Esophagus muscularis mucosa (tissue), 4 donors: ENCODE measurements at regions not wholly inside any gene's neighbourhood (a gene's known extent, or its start where the extent isn't known, plus 50 kb on each side); places are given as distances from the start of the nearest gene placed in this dataset.
A peak's percentile ranks its signal among the peaks of the same experiment; 100 is the strongest.

Experiments used
- DNase-seq: peaks from one replicate; pipeline ENCODE4 v3.0.0-alpha.2; 2017; ENCODE audit errors: extremely low spot score
- H3K27ac ChIP-seq, 4 donors: fragments of 200-600 bp; sonication (generic); replicated peaks in 1 of 4; 1 replicate in 3 of 4; 2 replicates in 1 of 4; pipeline ENCODE4 v1.5.1; 2016 to 2019; ENCODE audit warnings: mild to moderate bottlenecking in 1 of 4
- H3K27me3 ChIP-seq, 4 donors: fragments of 200-600 bp; sonication (generic); one replicate each; pipeline versions ENCODE4 v1.5.1 to v1.6.0; 2016 to 2019
- H3K36me3 ChIP-seq, 4 donors: fragments of 200-600 bp; sonication (generic); one replicate each; pipeline ENCODE4 v1.5.1; 2016 to 2019
- H3K4me1 ChIP-seq, 4 donors: fragments of 200-600 bp; sonication (generic); one replicate each; pipeline ENCODE4 v1.5.1; 2016 to 2019
- H3K4me3 ChIP-seq, 4 donors: fragments of 200-600 bp; sonication (generic); 1 replicate in 2 of 4; 2 replicates in 2 of 4; pipeline ENCODE4 v1.5.1; 2016 to 2019; ENCODE audit warnings: mild to moderate bottlenecking in 4 of 4, moderate library complexity in 1 of 4
- H3K9me3 ChIP-seq, 4 donors: fragments of 200-600 bp; sonication (generic); 1 replicate in 3 of 4; 2 replicates in 1 of 4; pipeline ENCODE4 v1.5.1; 2016 to 2019
- EP300 ChIP-seq: sonication (generic); formaldehyde crosslinking; IDR thresholded peaks from one replicate; pipeline ENCODE4 v1.6.1; 2017; ENCODE audit warnings: antibody characterized with exemption
- POLR2A ChIP-seq: fragments of 450-650 bp; IDR thresholded peaks from one replicate; pipeline ENCODE4 v1.6.1; 2017; ENCODE audit warnings: antibody characterized with exemption, moderate library complexity, mild to moderate bottlenecking, low read depth
- POLR2AphosphoS5 ChIP-seq, 2 donors: sonication (generic); formaldehyde crosslinking; IDR thresholded peaks; one replicate each; pipeline ENCODE4 v1.6.1; 2017; ENCODE audit warnings: antibody characterized with exemption in 2 of 2
- WGBS: methylation state at CpG from one replicate; pipeline ENCODE4 v1.1.5; 2018; 5-methylcytosine and 5-hydroxymethylcytosine counted together
- intact Hi-C: fragments of 100-400 bp; cut with DNase I; formaldehyde crosslinking; loops from one replicate; pipeline ENCODE4 v1.15.1; 2023
- TF ChIP-seq, protein P1 (sequence below), 3 experiments: fragments of 200-600 bp in 2 of 3; fragments of 450-650 bp in 1 of 3; sonication (generic) in 2 of 3; IDR thresholded peaks; one replicate each; pipeline ENCODE4 v1.5.1; 2017 to 2019; ENCODE audit warnings: antibody characterized with exemption in 3 of 3, mild to moderate bottlenecking in 2 of 3, moderate library complexity in 1 of 3

DNA sequence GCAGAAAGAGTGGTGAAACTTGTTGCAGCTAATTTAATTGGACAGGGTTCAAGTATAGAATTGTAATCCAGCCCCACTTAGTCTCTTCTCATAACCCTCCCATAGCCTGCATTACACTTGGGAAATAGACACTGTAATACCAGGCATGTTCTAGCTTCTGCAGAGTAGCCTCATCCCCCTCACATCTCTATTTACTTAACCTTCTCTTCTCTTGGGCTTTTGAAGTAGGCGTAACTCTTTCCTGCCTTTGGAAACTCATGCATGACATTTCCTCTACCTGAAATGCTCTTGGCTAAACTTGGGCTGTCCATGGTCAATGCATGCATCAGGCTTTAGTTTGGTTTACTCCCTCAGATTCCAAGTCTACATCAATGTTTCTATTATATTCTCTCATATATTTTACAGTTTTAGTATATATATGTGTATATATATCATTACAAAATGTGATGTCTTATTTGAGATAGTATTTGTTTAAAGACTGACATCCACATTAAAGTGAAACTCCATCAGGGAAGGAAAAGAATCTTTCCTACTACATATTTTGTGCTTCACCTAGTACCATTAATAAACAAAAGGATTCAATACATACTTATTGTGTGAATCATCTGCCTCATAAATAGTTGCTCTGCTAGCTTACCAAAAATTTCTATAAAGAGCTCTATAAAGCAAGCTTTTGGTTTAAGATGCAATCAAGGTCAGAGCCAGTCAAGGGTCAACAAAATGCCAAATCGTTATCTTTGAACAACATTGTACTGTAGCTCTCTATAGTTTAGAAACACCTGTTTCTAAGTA, 1158.0 kb downstream of the MAT2B start:
- Histone ChIP-seq H3K4me1 (no peaks in the 10 kb centered on the region), H3K27ac (no peak overlapping the region), H3K9me3 (no peaks in the 10 kb centered on the region), H3K4me3 (no peak overlapping the region), H3K36me3 (no peaks in the 10 kb centered on the region), H3K27me3 (no peaks in the 10 kb centered on the region)
- TF ChIP-seq EP300: no peak
- TF ChIP-seq, protein P1, sequence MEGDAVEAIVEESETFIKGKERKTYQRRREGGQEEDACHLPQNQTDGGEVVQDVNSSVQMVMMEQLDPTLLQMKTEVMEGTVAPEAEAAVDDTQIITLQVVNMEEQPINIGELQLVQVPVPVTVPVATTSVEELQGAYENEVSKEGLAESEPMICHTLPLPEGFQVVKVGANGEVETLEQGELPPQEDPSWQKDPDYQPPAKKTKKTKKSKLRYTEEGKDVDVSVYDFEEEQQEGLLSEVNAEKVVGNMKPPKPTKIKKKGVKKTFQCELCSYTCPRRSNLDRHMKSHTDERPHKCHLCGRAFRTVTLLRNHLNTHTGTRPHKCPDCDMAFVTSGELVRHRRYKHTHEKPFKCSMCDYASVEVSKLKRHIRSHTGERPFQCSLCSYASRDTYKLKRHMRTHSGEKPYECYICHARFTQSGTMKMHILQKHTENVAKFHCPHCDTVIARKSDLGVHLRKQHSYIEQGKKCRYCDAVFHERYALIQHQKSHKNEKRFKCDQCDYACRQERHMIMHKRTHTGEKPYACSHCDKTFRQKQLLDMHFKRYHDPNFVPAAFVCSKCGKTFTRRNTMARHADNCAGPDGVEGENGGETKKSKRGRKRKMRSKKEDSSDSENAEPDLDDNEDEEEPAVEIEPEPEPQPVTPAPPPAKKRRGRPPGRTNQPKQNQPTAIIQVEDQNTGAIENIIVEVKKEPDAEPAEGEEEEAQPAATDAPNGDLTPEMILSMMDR (IDR thresholded peaks at IDR 0.05): no peak
- no peak for TF ChIP-seq POLR2A
- no peak for TF ChIP-seq POLR2AphosphoS5 (IDR thresholded peaks at IDR 0.05)
- intact Hi-C loops: no loop called here
- DNase-seq: no peak
- WGBS: 85% methylated on average over 2 of the region's 2 CpGs

DNA sequence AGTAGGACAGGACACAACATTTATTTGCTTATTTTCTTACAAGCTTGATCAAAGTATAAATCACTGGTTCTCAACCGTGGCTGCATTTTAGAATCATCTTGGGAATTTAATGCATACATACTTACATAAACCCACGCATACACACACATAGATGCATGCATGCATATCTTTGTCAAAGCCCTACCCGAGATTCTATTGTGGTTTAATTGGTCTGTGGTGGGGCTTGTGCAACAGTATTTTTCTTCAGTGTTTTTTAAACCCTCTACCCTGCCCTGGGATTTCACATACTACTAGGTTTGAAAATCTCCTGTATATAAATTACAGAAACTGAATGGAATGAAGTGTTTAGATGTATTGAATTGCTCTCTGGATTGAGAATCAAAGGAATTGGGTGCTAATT, 1166.2 kb downstream of the MAT2B start:
- Histone ChIP-seq H3K4me3 (no peak overlapping the region), H3K36me3 (no peaks in the 10 kb centered on the region), H3K9me3 (no peaks in the 10 kb centered on the region), H3K27me3 (no peaks in the 10 kb centered on the region), H3K27ac (no peak overlapping the region), H3K4me1 (no peaks in the 10 kb centered on the region)
- intact Hi-C loops: no loop called here
- DNase-seq: no peak
- WGBS: 69% methylated on average over 3 of the region's 3 CpGs
- TF ChIP-seq, protein P1 (IDR thresholded peaks at IDR 0.05): no peak
- TF ChIP-seq POLR2AphosphoS5 (IDR thresholded peaks at IDR 0.05) (no peak), EP300 (no peak), POLR2A (no peak)

DNA sequence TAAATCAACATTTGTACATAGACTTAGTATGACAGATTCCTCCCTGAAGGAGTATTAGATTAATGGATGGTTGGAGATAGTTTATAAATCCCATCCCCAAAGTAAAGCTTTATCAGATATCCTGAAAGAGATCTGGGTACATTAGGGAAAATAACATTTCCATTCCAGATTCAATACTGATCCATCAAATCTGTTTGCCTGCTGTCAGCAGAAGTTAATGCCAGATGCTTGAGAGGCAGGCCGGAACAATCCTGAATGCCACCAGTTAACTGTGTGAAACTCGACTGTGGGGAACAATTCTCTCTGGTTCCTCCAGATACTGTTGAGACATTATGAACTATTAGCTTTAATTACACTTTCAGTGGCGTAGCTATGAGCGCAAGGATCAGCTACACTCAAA, 1166.8 kb downstream of the MAT2B start:
- TF ChIP-seq EP300 (no peak), POLR2A (no peak), POLR2AphosphoS5 (IDR thresholded peaks at IDR 0.05) (no peak)
- TF ChIP-seq, protein P1 (IDR thresholded peaks at IDR 0.05): no peak
- H3K27me3 ChIP-seq: no peaks in the 10 kb centered on the region
- H3K9me3 ChIP-seq: peaks cover 0 to 1% (median 0%) of the 10 kb centered on the region in 4 donors
- H3K4me3 ChIP-seq: no peak overlapping the region
- H3K4me1 ChIP-seq: no peaks in the 10 kb centered on the region
- H3K27ac ChIP-seq: no peak overlapping the region
- DNase-seq: no peak
- intact Hi-C loops: no loop called here
- H3K36me3 ChIP-seq: no peaks in the 10 kb centered on the region
- 76% methylated on average over 4 of the region's 4 CpGs for WGBS

- Histone ChIP-seq H3K9me3 (peaks cover 0 to 7% (median 0%) of the 10 kb centered on the region in 4 donors), H3K4me3 (no peak overlapping the region), H3K4me1 (no peaks in the 10 kb centered on the region), H3K36me3 (no peaks in the 10 kb centered on the region), H3K27ac (no peak overlapping the region), H3K27me3 (no peaks in the 10 kb centered on the region)
- TF ChIP-seq POLR2AphosphoS5 (IDR thresholded peaks at IDR 0.05): no peak
- TF ChIP-seq, protein P1 (IDR thresholded peaks at IDR 0.05): peak in 2 of 3 experiments; percentile 6 to 9
- no peak for DNase-seq
- 81% methylated on average over 3 of the region's 3 CpGs for WGBS
- intact Hi-C loops: no loop called here
Observed at GRCh38 chr5:164672931-164673694, 1167.7 kb downstream of the MAT2B start.
